Aorta (tissue), 5 donors: ENCODE measurements at regions not wholly inside any gene's neighbourhood (a gene's known extent, or its start where the extent isn't known, plus 50 kb on each side); places are given as distances from the start of the nearest gene placed in this dataset.
"Not testable (repeated sequence)": the region's sequence is repeated elsewhere in the genome, so short reads cannot be mapped to it uniquely, and the experiment has no call there.

Experiments
- ATAC-seq: fragments of 200-7000 bp; cut with Tn5 transposase; one replicate; pipeline ENCODE4 v1.9.1; 2022; ENCODE audit warnings: moderate library complexity; ENCODE audit not compliant: low FRiP score
- DNase-seq, 2 donors: peaks; one replicate each; pipeline ENCODE4 v3.0.0-alpha.2; 2020
- H3K27ac ChIP-seq, 2 donors: one replicate each; pipeline ENCODE4 v1.5.1; 2013; ENCODE audit warnings: low read length in 2 of 2, mild to moderate bottlenecking in 2 of 2, moderate library complexity in 2 of 2, control low read depth in 1 of 2, inconsistent platforms in 1 of 2, low read depth in 1 of 2
- H3K27me3 ChIP-seq, 2 donors: one replicate each; pipeline ENCODE4 v1.6.1; 2013; ENCODE audit warnings: control low read depth in 1 of 2, low read length in 1 of 2, mild to moderate bottlenecking in 1 of 2, moderate library complexity in 1 of 2; ENCODE audit not compliant: insufficient read depth in 2 of 2, control insufficient read depth in 1 of 2
- H3K36me3 ChIP-seq, 2 donors: one replicate each; pipeline ENCODE4 v1.6.1; 2013; ENCODE audit warnings: control low read depth in 1 of 2, low read length in 1 of 2, mild to moderate bottlenecking in 1 of 2; ENCODE audit not compliant: insufficient read depth in 2 of 2, control insufficient read depth in 1 of 2
- H3K4me1 ChIP-seq, 2 donors: one replicate each; pipeline ENCODE4 v1.6.1; 2013; ENCODE audit warnings: low read length in 2 of 2, control low read depth in 1 of 2, mild to moderate bottlenecking in 1 of 2, moderate library complexity in 1 of 2; ENCODE audit not compliant: insufficient read depth in 2 of 2, control insufficient read depth in 1 of 2
- H3K4me3 ChIP-seq, 2 donors: one replicate each; pipeline ENCODE4 v1.5.1; 2013; ENCODE audit warnings: low read length in 2 of 2, control low read depth in 1 of 2, mild to moderate bottlenecking in 1 of 2
- H3K9me3 ChIP-seq: one replicate; pipeline ENCODE4 v1.6.1; 2013; ENCODE audit warnings: mild to moderate bottlenecking, low read length; ENCODE audit not compliant: control insufficient read depth
- WGBS, 2 donors: extraction: QIAGEN DNeasy Blood & Tissue Kit; methylation state at CpG; one replicate each; pipeline ENCODE4 v1.1.7; 2013; 5-methylcytosine and 5-hydroxymethylcytosine counted together
- intact Hi-C, 2 donors: fragments of 100-400 bp; cut with DNase I; formaldehyde crosslinking; loops; one replicate each; pipeline versions ENCODE4 v1.14.2 to v1.15.0; 2022
- donor health status: healthy with polysubstance abuse.
- donor health status: Bipolar disorder and iron deficiency.
- donor health status: DM: no; HTN: no; CAD: no.
- donor health status: DM: no; HTN: no; CAD: no.
- donor health status: DM: yes; HTN: yes; CAD: no.

DNA sequence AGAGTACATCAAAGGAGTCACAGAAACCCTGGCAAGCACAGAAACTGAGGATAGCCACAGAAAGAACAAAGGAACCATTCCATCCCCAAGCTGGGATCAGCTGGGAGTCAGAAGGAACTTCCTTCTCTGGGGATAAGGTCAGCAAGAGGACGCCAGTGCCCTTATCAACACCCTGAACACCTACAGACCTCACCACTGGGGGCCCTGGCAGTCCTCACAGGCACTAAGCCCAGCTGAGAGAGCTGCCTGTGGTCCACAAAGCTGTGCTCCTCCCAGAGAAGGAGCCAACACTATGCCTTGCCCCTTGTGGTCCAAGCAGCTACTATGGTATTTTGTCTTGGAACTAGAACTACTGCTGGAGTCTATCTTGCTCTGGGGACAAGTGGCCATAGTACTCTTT, 171.1 kb upstream of the CCDC196 start:
- Histone ChIP-seq H3K4me3 (no peak overlapping the region), H3K9me3 (peaks cover 2% of the 10 kb centered on the region), H3K4me1 (no peaks in the 10 kb centered on the region), H3K27ac (no peak overlapping the region), H3K36me3 (no peaks in the 10 kb centered on the region), H3K27me3 (no peaks in the 10 kb centered on the region)
- intact Hi-C loops: no loop called here
- WGBS, 2 donors: 32 to 50% methylated on average over 1 of the region's 1 CpG
- no peak for DNase-seq
- ATAC-seq: no peak

DNA sequence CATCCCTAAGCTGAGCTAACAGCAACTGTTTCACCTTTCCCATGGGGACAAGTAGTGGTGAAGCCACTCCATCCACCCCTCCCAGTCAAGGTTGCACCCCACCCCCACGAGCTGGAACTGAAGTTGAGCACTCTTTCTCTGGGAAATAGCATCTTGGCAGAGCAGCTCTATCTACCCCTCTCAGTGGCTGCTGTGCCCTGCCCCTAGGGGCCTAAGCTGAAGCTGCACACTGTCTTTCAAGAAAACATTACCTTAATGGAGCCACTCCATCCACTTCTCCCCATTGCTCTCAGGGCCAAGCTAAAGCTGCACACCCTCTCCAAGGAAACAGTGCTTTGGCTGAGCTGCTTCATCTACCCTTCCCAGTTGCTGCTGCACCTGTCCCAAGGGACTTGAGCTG, 170.6 kb upstream of the CCDC196 start:
- H3K4me3 ChIP-seq: no peak overlapping the region
- H3K4me1 ChIP-seq: no peaks in the 10 kb centered on the region
- no peak for ATAC-seq
- intact Hi-C loops: no loop called here
- DNase-seq: no peak
- H3K27me3 ChIP-seq: no peaks in the 10 kb centered on the region
- peaks cover 2% of the 10 kb centered on the region for H3K9me3 ChIP-seq
- H3K36me3 ChIP-seq: no peaks in the 10 kb centered on the region
- 43 to 47% methylated on average over 1 of the region's 1 CpG for WGBS, 2 donors
- no peak overlapping the region for H3K27ac ChIP-seq

DNA sequence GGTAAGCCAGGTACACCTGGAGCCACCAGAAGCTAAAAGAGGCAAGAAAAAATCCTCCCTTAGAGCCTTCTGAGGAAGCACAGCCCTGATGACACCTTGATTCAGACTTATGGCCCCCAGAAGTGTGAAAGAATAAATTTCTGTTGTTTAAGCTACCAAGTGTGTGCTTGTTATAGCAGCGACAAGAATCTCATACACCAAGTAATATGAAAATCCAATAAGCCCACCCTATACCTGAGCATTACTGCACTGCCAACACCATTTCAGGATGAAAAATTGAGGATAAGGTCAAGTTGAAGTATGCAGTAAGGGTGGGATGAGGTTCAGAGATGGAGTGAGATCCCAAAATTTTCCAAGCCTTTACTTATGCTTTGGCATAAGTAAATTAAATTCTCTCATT, 163.6 kb upstream of the CCDC196 start:
- no peak overlapping the region for H3K4me3 ChIP-seq
- DNase-seq (no peak), ATAC-seq (no peak)
- H3K36me3 ChIP-seq: no peaks in the 10 kb centered on the region
- peaks cover 0 to 3% of the 10 kb centered on the region in 2 donors for H3K27me3 ChIP-seq
- H3K27ac ChIP-seq: no peak overlapping the region
- 93 to 99% methylated on average over 1 of the region's 1 CpG for WGBS, 2 donors
- H3K9me3 ChIP-seq: peaks cover 3% of the 10 kb centered on the region
- H3K4me1 ChIP-seq: no peaks in the 10 kb centered on the region
- intact Hi-C loops: no loop called here

- no peak overlapping the region for H3K4me3 ChIP-seq
- DNase-seq (no peak), ATAC-seq (no peak)
- no peaks in the 10 kb centered on the region for H3K4me1 ChIP-seq
- peaks cover 0 to 2% of the 10 kb centered on the region in 2 donors for H3K27me3 ChIP-seq
- intact Hi-C loops: no loop called here
- 74 to 75% methylated on average over 4 of the region's 4 CpGs for WGBS, 2 donors
- H3K27ac ChIP-seq: no peak overlapping the region
- no peaks in the 10 kb centered on the region for H3K36me3 ChIP-seq
- peaks cover 3% of the 10 kb centered on the region for H3K9me3 ChIP-seq
These were observed 155.9 kb upstream of the CCDC196 start for GRCh38 chr14:66330228-66330627.

DNA sequence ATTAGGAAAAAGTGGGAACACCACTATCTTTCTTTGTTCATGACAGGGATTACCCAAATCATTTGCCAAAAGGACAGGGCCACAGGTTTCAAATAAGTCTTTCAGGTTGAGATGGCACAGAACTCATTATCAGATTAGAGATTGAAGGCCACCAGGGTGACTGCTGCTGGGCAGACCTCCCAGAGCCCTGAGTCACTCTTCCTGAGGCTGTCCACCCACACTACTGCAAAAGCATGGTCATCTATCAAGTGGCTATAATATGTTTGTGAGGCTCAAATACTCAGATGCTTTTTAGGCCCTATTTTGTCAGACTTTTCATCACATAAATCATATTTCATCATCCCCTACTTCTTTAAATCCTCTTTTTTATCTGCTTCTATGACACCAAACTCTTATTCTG, 155.3 kb upstream of the CCDC196 start:
- Histone ChIP-seq H3K9me3 (peaks cover 2% of the 10 kb centered on the region), H3K4me3 (no peak overlapping the region), H3K36me3 (no peaks in the 10 kb centered on the region), H3K4me1 (no peaks in the 10 kb centered on the region), H3K27ac (no peak overlapping the region), H3K27me3 (no peaks in the 10 kb centered on the region)
- ATAC-seq (no peak), DNase-seq (no peak)
- intact Hi-C loops: no loop called here

- H3K9me3 ChIP-seq, DNase-seq, intact Hi-C loops, H3K27me3 ChIP-seq, H3K27ac ChIP-seq, H3K4me3 ChIP-seq, H3K4me1 ChIP-seq, ATAC-seq, H3K36me3 ChIP-seq: not testable (repeated sequence)
- 66 to 71% methylated on average over 3 of the region's 3 CpGs for WGBS, 2 donors
These were observed 152.9 kb upstream of the CCDC196 start for GRCh38 chr14:66333293-66333692.

DNA sequence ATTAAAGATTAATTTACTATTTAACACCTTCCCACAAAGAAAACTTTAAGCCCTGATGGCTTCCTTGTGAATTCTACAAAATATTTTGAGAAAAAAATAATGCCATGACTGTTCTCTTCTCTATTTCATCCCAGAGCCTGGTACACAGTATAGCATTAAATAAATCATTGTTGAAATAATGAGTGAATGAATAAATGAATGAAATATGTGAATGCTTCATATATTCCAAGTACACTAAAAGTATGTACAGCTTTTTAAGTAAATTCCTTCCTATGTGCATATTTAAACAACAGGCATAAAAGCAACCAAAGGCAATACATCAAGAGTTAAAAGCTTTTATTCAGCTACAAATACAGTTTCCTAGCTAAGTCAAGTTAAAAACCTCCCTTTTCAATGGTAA, 144.9 kb upstream of the CCDC196 start:
- Histone ChIP-seq H3K36me3 (no peaks in the 10 kb centered on the region), H3K4me1 (no peaks in the 10 kb centered on the region), H3K4me3 (no peak overlapping the region), H3K9me3 (no peaks in the 10 kb centered on the region), H3K27ac (no peak overlapping the region), H3K27me3 (no peaks in the 10 kb centered on the region)
- DNase-seq: no peak
- intact Hi-C loops: no loop called here
- no peak for ATAC-seq

GRCh38 chr14:66345986-66346385, 140.2 kb upstream of the CCDC196 start:
- 80% methylated on average over 2 of the region's 2 CpGs for WGBS, 2 donors
- no peak overlapping the region for H3K4me3 ChIP-seq
- intact Hi-C loops: no loop called here
- no peak overlapping the region for H3K27ac ChIP-seq
- DNase-seq (no peak), ATAC-seq (no peak)
- no peaks in the 10 kb centered on the region for H3K4me1 ChIP-seq
- no peaks in the 10 kb centered on the region for H3K27me3 ChIP-seq
- H3K36me3 ChIP-seq: no peaks in the 10 kb centered on the region
- peaks cover 2% of the 10 kb centered on the region for H3K9me3 ChIP-seq

DNA sequence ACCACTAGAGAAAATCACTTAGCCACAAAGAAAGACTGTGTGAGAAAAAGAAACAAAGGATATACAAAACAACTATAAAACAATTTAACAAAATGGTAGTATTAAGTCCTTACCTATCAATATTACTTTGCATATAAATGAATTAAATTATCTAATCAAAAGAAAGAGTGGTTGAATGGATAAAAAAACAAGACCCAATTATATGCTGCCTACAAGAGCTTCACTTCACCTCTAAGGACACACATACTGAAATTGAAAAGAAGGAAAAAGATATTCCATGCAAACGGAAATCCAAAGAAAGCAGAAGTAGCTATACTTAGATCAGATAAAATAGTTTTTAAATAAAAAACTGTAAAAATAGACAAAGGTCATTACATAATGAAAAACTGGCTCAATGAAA, 134.9 kb upstream of the CCDC196 start:
- Histone ChIP-seq H3K27me3 (no peaks in the 10 kb centered on the region), H3K4me1 (no peaks in the 10 kb centered on the region), H3K27ac (no peak overlapping the region), H3K4me3 (no peak overlapping the region), H3K36me3 (no peaks in the 10 kb centered on the region), H3K9me3 (peaks cover 2% of the 10 kb centered on the region)
- intact Hi-C loops: loop anchor here in 1 of 2 donors (10.0 kb wide), 1 partner anchor 143 kb away; no protein-coding TSS in a partner anchor
- no peak for ATAC-seq
- no peak for DNase-seq
- 40 to 47% methylated on average over 1 of the region's 1 CpG for WGBS, 2 donors
